ENCODE measurements at regions not wholly inside any gene's neighbourhood (a gene's known extent, or its start where the extent isn't known, plus 50 kb on each side); places are given as distances from the start of the nearest gene placed in this dataset.

GRCh38 chr2:64704161-64704560 is 50.4 kb upstream of the SERTAD2 start:
- no peak for TF ChIP-seq CTCF (IDR thresholded peaks at IDR 0.05; ENCODE audit: borderline replicate concordance)
- Histone ChIP-seq H3K27me3 (ENCODE audit: low read depth) (no peaks in the 10 kb centered on the region), H3K27ac (replicated peaks) (no peak overlapping the region), H3K9me3 (replicated peaks) (peaks cover 8% of the 10 kb centered on the region), H3K4me1 (no peaks in the 10 kb centered on the region), H3K36me3 (no peaks in the 10 kb centered on the region), H3K4me3 (no peak overlapping the region)
- intact Hi-C loops (cut with micrococcal nuclease): no loop called here
- DNase-seq: no peak

DNA sequence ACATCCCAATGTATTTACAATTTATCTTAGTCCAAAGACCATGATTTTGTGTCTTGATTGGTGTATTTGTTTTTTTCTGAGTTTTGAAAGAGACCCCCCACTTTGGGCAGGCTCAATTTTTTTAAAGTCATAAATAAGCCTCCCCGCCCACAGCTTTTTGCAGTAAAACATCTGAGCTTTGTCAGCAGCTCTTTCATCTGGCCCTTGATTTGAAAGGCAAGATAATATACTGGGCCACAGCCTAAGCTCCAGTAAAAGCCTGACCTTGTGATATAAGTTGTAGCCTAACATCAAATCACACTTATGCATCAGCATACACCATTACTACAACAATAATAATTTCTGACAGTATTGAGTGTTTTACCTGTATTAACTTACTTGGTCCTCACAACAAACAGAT is 51.3 kb upstream of the SERTAD2 start:
- DNase-seq: no peak
- H3K27me3 ChIP-seq (ENCODE audit: low read depth): no peaks in the 10 kb centered on the region
- no peaks in the 10 kb centered on the region for H3K4me1 ChIP-seq
- H3K36me3 ChIP-seq: no peaks in the 10 kb centered on the region
- intact Hi-C loops (cut with micrococcal nuclease): no loop called here
- no peak overlapping the region for H3K4me3 ChIP-seq
- peaks cover 8% of the 10 kb centered on the region for H3K9me3 ChIP-seq (replicated peaks)
- TF ChIP-seq CTCF (IDR thresholded peaks at IDR 0.05; ENCODE audit: borderline replicate concordance): no peak
- no peak overlapping the region for H3K27ac ChIP-seq (replicated peaks)

DNA sequence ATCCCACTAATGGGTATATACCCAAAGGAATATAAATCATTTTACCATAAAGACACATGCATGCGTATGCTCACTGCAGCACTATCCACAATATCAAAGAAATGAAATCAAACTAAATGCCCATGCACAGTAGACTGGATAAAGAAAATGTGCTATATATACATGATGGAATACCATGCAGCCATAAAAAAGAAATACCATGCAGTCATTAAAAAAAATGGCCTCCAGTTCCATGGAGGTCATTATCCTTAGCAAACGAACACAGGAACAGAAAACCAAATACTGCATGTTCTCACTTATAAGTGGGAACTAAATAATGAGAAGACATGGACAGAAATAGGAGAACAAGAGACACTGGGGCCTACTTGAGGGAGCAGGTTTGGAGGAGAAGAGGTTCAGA is 53.6 kb upstream of the SERTAD2 start:
- intact Hi-C loops (cut with micrococcal nuclease): no loop called here
- H3K27me3 ChIP-seq (ENCODE audit: low read depth): no peaks in the 10 kb centered on the region
- peaks cover 8% of the 10 kb centered on the region for H3K9me3 ChIP-seq (replicated peaks)
- no peak for DNase-seq
- H3K4me3 ChIP-seq: no peak overlapping the region
- peaks cover 9% of the 10 kb centered on the region for H3K4me1 ChIP-seq
- H3K36me3 ChIP-seq: no peaks in the 10 kb centered on the region
- no peak overlapping the region for H3K27ac ChIP-seq (replicated peaks)
- TF ChIP-seq CTCF (IDR thresholded peaks at IDR 0.05; ENCODE audit: borderline replicate concordance): no peak

- H3K27ac ChIP-seq (replicated peaks): no peak overlapping the region
- intact Hi-C loops (cut with micrococcal nuclease): no loop called here
- H3K4me1 ChIP-seq: peaks cover 9% of the 10 kb centered on the region
- TF ChIP-seq CTCF (IDR thresholded peaks at IDR 0.05; ENCODE audit: borderline replicate concordance): no peak
- H3K36me3 ChIP-seq: no peaks in the 10 kb centered on the region
- H3K9me3 ChIP-seq (replicated peaks): peaks cover 8% of the 10 kb centered on the region
- no peak overlapping the region for H3K4me3 ChIP-seq
- no peak for DNase-seq
- H3K27me3 ChIP-seq (ENCODE audit: low read depth): no peaks in the 10 kb centered on the region
Observed at GRCh38 chr2:64708829-64709228, 55.1 kb upstream of the SERTAD2 start.

DNA sequence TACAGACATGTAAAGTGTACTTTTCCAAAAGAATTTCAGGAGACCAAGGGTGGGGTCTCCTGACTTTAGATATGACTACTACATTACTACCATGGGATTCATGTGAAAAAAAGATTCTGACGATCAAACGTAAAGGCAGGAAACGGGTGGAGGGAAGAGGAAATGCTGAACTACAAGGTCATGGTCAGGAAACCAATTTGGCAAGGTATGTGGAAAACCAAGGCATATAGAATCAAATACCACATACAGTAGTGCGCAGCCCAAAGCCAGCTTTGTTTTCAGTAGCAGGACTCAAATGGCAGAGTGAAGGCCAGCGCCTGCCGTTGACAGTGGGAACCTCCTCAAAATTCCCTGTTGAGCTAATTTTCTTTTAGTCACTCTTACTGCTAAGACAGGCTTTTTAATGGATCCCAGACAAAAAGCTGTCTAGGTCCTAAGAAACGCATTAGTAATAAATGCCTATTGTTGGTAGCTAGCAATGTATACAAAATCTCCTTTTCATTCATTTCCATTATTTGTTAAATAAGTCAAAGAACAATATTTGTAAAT is 57.6 kb upstream of the SERTAD2 start:
- Histone ChIP-seq H3K4me3 (no peak overlapping the region), H3K4me1 (peaks cover 12% of the 10 kb centered on the region), H3K27ac (replicated peaks) (no peak overlapping the region), H3K27me3 (ENCODE audit: low read depth) (no peaks in the 10 kb centered on the region), H3K36me3 (no peaks in the 10 kb centered on the region), H3K9me3 (replicated peaks) (peaks cover 8% of the 10 kb centered on the region)
- no peak for DNase-seq
- intact Hi-C loops (cut with micrococcal nuclease): no loop called here
- no peak for TF ChIP-seq CTCF (IDR thresholded peaks at IDR 0.05; ENCODE audit: borderline replicate concordance)

- Histone ChIP-seq H3K27me3 (ENCODE audit: low read depth) (no peaks in the 10 kb centered on the region), H3K36me3 (no peaks in the 10 kb centered on the region), H3K27ac (replicated peaks) (no peak overlapping the region), H3K4me1 (peaks cover 12% of the 10 kb centered on the region), H3K4me3 (no peak overlapping the region), H3K9me3 (replicated peaks) (no peaks in the 10 kb centered on the region)
- TF ChIP-seq CTCF (IDR thresholded peaks at IDR 0.05; ENCODE audit: borderline replicate concordance): no peak
- intact Hi-C loops (cut with micrococcal nuclease): no loop called here
- DNase-seq: no peak
Observed at GRCh38 chr2:64713686-64714085, 60.0 kb upstream of the SERTAD2 start.
